ENCODE measurements at regions not wholly inside any gene's neighbourhood (a gene's known extent, or its start where the extent isn't known, plus 50 kb on each side); places are given as distances from the start of the nearest gene placed in this dataset.

GRCh38 chr15:96586901-96587300 is 256.4 kb downstream of the NR2F2 start (continued):
- TF ChIP-seq ESRRA (CRISPR knock-in tag; IDR thresholded peaks at IDR 0.05; ENCODE audit: borderline replicate concordance) (no peak), MLX (CRISPR knock-in tag; IDR thresholded peaks at IDR 0.05) (no peak), IRF1 (CRISPR knock-in tag; IDR thresholded peaks at IDR 0.05) (no peak)

GRCh38 chr15:96589864-96590263 is 259.4 kb downstream of the NR2F2 start:
- Mint-ChIP-seq H3K36me3 (no peaks in the 10 kb centered on the region), H3K27ac (no peak overlapping the region), H3K4me3 (no peak overlapping the region), H3K4me1 (peaks cover 57% of the 10 kb centered on the region), H3K27me3 (ENCODE audit: low read depth) (no peaks in the 10 kb centered on the region), H3K9me3 (no peaks in the 10 kb centered on the region)
- ATAC-seq (peak; percentile 20; the same call in 1 of the 2 replicates), DNase-seq (ENCODE audit: low spot score) (no peak)
- ChIA-PET CTCF (no interaction called here), POLR2A (no interaction called here)
- TF ChIP-seq ZNF671 (CRISPR knock-in tag; IDR thresholded peaks at IDR 0.05) (no peak), ZBTB43 (CRISPR knock-in tag; IDR thresholded peaks at IDR 0.05) (no peak), IRF2 (CRISPR knock-in tag; IDR thresholded peaks at IDR 0.05; ENCODE audit: borderline replicate concordance, low read depth) (no peak), NFATC4 (CRISPR knock-in tag; IDR thresholded peaks at IDR 0.05) (no peak), ATF2 (CRISPR knock-in tag; IDR thresholded peaks at IDR 0.05; ENCODE audit: borderline replicate concordance, low read depth) (no peak), NR3C1 (CRISPR knock-in tag; conservative IDR thresholded peaks at IDR 0.05; ENCODE audit: low read depth) (no peak), AFF4 (CRISPR knock-in tag; IDR thresholded peaks at IDR 0.05; ENCODE audit: borderline replicate concordance) (no peak), TEAD1 (CRISPR knock-in tag; IDR thresholded peaks at IDR 0.05) (no peak), CDX4 (CRISPR knock-in tag; IDR thresholded peaks at IDR 0.05; ENCODE audit: borderline replicate concordance) (no peak), SOX15 (CRISPR knock-in tag; IDR thresholded peaks at IDR 0.05) (no peak), ATF6 (CRISPR knock-in tag; IDR thresholded peaks at IDR 0.05) (no peak), ESRRA (CRISPR knock-in tag; IDR thresholded peaks at IDR 0.05; ENCODE audit: borderline replicate concordance) (no peak), ETV6 (CRISPR knock-in tag; IDR thresholded peaks at IDR 0.05) (no peak), ARID4B (CRISPR knock-in tag; IDR thresholded peaks at IDR 0.05; ENCODE audit: borderline replicate concordance) (no peak), RELA (CRISPR knock-in tag; IDR thresholded peaks at IDR 0.05; ENCODE audit: borderline replicate concordance) (no peak), ZNF121 (CRISPR knock-in tag; IDR thresholded peaks at IDR 0.05) (no peak), MLX (CRISPR knock-in tag; IDR thresholded peaks at IDR 0.05) (no peak), GTF2I (CRISPR knock-in tag; conservative IDR thresholded peaks at IDR 0.05) (no peak)

All from WTC11 (cell line).